DMS79 treated with DMSO at 0.1 percent for 48 hours (cell line): ENCODE measurements at regions not wholly inside any gene's neighbourhood (a gene's known extent, or its start where the extent isn't known, plus 50 kb on each side); places are given as distances from the start of the nearest gene placed in this dataset.

ENCODE experiments used
- DNase-seq: peaks from one replicate; lab custom pipeline; 2025; lab: John Stamatoyannopoulos, UW

- DNase-seq: no peak
Observed at GRCh38 chr4:181957088-181957487, 286.1 kb upstream of the TENM3 start.

GRCh38 chr4:181958446-181958845 lies 284.8 kb upstream of the TENM3 start:
- no peak for DNase-seq

DNA sequence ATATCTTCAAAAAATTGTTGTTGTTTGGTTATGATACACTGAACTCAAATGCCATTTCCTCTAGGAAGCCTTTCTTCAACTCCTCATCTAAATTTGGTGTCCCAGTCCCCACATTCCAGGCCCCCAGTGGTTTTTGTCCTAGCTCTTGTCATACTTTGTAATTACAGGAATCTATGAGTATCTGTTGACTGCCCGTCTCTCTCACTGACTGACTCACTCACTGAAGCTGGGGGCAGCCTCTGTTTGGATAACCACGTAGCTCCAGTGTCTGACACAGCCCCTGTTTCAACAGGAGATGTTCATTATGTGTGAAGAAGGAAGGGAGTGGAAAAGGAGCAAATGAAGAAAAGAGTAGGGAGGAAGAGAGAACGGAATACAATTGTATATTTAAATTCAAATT lies 284.1 kb upstream of the TENM3 start:
- DNase-seq: no peak

DNA sequence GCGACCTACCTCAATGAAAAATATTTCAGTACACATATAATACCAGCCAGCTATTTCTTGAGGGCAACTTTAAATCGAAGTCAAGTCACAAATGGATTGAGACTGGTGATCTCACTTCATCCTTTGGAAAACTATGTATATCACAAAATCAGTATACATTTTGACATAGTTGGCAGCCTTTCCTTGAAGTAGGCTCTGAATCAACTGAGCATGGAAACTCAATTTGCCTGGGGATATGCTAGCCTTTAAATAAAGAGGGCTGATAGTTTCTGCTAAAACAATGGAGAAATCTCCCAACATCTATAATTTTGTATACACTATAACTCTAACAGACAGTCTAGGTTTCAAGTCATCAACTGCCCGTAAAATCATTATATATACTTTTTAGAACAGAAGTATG lies 282.8 kb upstream of the TENM3 start:
- no peak for DNase-seq

DNA sequence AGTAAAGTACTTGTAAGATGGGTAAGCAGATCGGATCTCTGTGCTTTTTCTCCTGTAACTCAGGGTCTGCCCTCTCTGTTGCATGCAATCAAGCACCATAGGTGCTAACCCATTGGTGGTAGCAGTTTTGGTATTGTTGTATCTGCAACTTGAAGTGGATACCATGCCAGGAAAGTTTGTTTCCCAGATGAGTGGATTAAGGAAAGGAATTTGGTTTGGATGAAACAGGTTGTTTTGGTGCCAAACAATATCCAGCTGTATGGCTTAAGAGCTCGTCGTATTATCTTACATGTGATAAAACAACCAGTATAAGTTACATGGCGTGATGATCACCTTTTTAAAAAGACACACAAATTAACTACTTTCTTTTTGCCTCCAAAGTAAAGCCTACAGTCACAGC lies 280.9 kb upstream of the TENM3 start:
- DNase-seq: no peak

DNA sequence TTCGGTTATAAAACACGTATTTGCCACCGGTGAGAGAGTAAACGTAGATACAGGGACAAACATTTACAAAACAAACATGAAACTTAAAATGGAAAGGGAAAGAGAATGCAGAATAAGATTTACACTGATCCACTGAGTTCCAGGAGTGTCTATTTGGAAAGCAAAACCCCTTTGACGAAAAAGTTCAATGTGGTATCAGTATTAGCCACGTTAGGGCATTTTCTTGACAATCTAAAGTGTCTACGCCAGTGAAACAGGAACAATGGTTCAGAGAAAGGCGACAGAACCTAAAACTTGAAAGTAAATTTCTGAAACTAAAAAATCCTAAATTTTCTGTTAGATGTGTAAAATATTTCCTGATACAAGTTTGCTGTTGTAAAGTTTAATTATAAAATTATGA lies 278.5 kb upstream of the TENM3 start:
- no peak for DNase-seq

DNA sequence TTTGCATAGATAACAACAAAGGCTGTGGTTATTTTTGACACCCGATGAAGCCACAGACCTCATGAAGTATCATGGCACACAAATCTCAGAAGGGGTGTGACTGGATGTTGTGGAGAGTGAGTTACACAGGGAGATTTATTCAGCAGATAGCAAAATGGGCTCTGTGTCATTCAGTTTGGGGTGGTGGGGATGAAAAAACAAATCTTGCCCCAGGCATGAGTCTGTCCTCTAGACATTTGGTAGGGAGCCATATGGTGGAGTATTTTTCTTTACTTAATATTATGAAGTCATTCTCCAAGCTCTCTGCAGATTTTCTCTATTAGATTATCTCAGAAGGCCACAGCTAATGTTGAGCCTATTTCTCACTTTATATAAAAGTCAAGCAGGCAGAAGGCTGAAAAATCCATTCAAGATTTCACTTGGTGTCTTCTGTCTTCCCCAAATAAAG lies 277.1 kb upstream of the TENM3 start:
- DNase-seq: no peak

DNA sequence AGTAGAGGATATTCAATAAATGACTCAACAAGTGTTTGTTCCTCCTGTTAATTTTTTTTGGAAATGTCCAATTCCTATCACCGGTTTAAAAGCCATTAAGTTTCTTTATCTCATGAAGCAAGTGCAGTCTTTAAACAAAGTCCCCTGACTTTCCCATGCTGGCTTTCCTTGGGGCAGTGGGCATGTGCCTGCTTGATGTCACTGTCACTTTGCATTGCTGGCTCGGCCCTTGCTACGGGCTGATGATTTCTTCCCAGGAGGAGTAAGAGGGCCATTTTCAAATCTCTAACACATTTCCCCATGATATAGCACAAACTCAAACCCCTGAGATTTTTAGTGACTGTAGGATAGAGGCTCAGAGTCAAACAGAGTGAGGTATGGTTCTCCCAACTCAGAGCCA lies 275.8 kb upstream of the TENM3 start:
- no peak for DNase-seq

DNA sequence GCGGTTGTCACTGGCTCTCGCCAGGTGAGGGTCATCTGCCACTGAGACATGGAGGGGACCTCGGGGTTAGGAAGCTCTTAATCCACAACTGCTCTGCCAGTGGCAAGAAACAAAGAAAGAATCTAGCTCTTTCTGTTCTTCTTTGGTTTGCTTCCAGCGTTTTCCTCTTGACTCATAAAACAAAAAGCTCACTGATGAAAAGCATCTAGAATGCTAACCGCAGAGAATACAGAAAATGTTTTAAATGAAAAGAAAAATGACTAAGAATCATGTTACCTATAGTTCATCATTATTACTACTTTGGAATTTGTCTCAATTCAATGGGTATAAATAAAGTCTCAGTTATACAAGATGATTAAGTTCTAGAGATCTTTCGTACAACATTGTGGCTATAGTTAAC lies 274.8 kb upstream of the TENM3 start:
- no peak for DNase-seq

GRCh38 chr4:181969151-181969550 lies 274.1 kb upstream of the TENM3 start:
- DNase-seq: no peak

- no peak for DNase-seq
Observed at GRCh38 chr4:181970366-181970765, 272.8 kb upstream of the TENM3 start.

- no peak for DNase-seq
Observed at GRCh38 chr4:181971411-181971810, 271.8 kb upstream of the TENM3 start.

DNA sequence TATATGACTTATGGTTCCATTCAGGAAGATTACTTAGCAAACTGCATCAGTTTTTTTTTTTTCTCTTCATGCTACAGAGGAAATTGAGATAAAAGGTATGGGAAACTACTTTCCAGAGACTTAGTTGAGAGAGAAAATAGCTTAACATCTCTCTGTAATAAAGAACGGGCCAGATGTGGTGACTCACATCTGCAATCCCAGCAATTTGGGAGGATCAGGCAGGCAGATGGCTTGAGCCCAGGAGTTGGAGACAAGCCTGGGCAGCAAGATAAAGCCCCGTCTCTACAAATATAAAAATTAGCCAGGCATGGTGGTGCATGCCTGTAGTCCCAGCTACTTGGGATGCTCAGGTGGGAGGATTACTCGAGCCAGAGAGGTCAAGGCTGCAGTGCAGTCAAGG lies 271.2 kb upstream of the TENM3 start:
- DNase-seq: no peak

GRCh38 chr4:181976764-181977163 lies 266.4 kb upstream of the TENM3 start:
- no peak for DNase-seq

GRCh38 chr4:181982437-181982836 lies 260.8 kb upstream of the TENM3 start:
- DNase-seq: peak; percentile 45

GRCh38 chr4:181982856-181983255 lies 260.3 kb upstream of the TENM3 start:
- peak; percentile 19 for DNase-seq

DNA sequence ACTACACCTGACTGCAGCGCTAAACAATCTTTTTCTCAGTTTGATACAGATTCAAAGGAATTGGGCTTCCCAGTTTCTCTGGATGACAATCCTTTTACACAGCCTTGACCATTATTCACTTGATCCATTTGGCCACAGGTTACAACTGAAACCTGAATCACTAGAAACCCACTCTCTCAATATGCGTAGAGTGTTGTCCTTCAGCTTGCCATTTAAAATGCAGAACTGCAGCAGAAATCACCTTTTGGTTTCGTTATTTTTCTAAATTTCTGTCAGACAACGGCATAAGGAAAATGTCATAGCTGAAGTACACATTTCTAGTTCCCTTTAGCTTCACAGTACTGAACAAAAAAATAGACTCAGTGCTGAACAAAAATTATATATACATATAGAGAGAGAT lies 255.8 kb upstream of the TENM3 start:
- DNase-seq: no peak

DNA sequence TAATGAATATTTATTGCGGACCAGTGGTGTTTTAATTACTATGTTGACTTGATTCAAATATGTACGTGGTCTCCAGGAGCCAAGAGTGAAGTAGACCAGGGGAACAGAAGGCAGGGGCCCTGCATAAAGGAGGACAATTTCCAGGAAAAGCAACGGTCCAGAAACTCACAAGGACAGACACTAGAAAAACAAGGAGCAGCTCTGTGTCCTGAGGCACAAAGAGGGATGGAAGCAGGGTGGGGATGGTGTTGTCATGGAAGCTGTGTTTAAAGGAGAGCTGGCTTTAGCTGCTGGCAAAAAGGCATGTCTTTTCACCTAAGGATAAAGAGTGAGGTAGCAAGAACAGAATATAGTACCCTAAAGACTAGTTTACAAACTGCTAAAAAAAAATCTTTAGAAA lies 254.1 kb upstream of the TENM3 start:
- DNase-seq: no peak

DNA sequence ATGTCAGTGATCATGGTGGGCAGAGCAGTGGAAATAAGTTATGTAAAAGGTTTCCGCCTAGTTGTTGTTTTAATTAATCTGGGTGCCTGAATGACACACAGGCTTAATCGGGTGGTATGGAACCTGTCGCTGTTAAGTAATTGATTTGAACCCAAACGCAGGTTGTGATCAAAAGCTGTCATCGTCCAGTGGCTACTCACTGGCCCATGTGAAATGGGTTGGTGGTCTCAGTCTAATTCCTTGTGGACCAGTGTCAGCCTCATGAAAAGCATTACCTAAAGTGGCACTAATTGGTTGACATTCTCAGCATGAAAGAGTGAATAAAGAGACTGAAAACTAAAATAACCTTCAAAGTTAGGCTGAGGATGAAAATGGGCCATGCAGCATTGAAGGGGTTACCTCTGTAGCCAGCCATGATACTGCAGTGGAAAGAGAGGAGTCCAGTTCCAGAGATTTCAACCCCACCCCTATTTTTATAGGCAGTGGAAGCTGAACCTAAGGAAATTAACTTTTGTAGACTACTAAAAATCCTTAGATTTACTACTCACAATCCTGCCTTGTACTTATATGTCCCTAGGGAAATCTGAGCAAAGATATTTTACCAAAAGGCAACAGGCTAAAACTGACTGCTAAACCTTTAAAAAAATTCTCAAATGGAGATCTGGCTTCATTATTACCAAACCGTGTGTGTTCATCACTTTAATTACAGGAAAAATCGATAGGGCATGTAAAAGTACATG lies 251.7 kb upstream of the TENM3 start:
- DNase-seq: no peak

GRCh38 chr4:181998398-181999295 lies 244.6 kb upstream of the TENM3 start:
- no peak for DNase-seq

GRCh38 chr4:182000077-182000476 lies 243.1 kb upstream of the TENM3 start:
- DNase-seq: no peak

DNA sequence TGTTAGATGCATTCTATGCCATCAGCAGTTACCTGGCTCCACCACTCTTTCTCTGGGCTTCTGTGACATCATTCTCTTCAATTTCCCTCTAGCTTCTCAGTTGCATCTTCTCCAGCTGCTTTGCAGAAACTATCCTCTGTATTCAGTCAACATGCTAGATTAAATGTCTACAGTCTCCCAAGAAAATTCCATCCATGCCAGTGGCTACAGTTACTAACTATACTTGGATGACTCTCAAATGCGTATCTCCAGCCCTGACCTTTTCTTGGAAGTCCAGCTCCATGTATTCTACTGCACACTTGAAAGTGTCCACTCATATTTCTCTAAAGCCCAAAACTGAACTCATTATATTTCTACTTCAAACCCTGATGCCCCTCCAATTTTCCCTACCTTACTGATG lies 232.3 kb upstream of the TENM3 start:
- DNase-seq: no peak

DNA sequence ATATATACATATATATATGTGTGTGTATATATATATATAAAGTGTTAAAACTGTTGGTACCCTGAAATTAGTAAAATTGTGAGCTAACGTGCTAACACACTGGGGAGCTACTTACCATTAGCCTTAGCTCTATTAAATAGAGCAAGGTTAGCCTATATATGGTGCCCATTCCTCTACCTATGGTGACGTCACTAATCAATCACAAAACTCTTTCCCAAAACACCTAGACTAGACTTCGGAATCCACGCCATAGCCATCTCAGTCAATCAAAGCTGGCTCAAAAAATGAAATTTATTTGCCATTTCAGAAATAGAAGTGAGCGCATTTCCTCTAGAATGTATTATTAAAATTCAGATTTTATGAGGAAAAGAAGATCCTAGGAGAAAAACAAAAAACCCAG lies 229.0 kb upstream of the TENM3 start:
- DNase-seq: no peak
